OCI-LY1 (cell line): ENCODE measurements at regions not wholly inside any gene's neighbourhood (a gene's known extent, or its start where the extent isn't known, plus 50 kb on each side); places are given as distances from the start of the nearest gene placed in this dataset.

Source experiments
- H2AFZ ChIP-seq: fragments of 200-600 bp; sonication (generic), shearing (Covaris generic); 2 replicates; pipeline ENCODE4 v1.6.0; 2014; ENCODE audit warnings: antibody characterized with exemption, mild to moderate bottlenecking, low read length
- H3F3A ChIP-seq: fragments of 200-600 bp; sonication (generic), shearing (Covaris generic); 2 replicates; pipeline ENCODE4 v1.6.0; 2014; ENCODE audit warnings: mild to moderate bottlenecking, antibody characterized with exemption, low read length, moderate library complexity; ENCODE audit not compliant: insufficient read depth
- H3K27ac ChIP-seq: fragments of 200-600 bp; sonication (generic); 2 replicates; pipeline ENCODE4 v1.5.1; 2014; ENCODE audit warnings: low read length, mixed run types, mild to moderate bottlenecking, low read depth; ENCODE audit not compliant: poor library complexity, severe bottlenecking
- H3K27me3 ChIP-seq: fragments of 200-600 bp; sonication (generic); 2 replicates; pipeline ENCODE4 v1.6.0; 2014; ENCODE audit warnings: antibody characterized with exemption, mild to moderate bottlenecking, low read length, moderate library complexity; ENCODE audit not compliant: insufficient read depth
- H3K36me3 ChIP-seq: fragments of 200-600 bp; sonication (generic); 2 replicates; pipeline ENCODE4 v1.6.1; 2014; ENCODE audit warnings: mild to moderate bottlenecking, antibody characterized with exemption, low read length, moderate library complexity, mixed read lengths; ENCODE audit not compliant: insufficient read depth
- H3K4me1 ChIP-seq: fragments of 200-600 bp; sonication (generic); 2 replicates; pipeline ENCODE4 v1.5.1; 2014; ENCODE audit warnings: mild to moderate bottlenecking, low read length, moderate library complexity; ENCODE audit not compliant: insufficient read depth, severe bottlenecking
- H3K4me2 ChIP-seq: fragments of 200-600 bp; sonication (generic), shearing (Covaris generic); 2 replicates; pipeline ENCODE4 v1.6.1; 2014; ENCODE audit warnings: low read length
- H3K4me3 ChIP-seq: fragments of 200-600 bp; sonication (generic); 2 replicates; pipeline ENCODE4 v1.5.1; 2014; ENCODE audit warnings: low read length, low read depth, mild to moderate bottlenecking, mixed read lengths; ENCODE audit not compliant: poor library complexity, severe bottlenecking
- H3K79me2 ChIP-seq: fragments of 200-600 bp; shearing (Covaris generic); 2 replicates; pipeline ENCODE4 v1.6.1; 2016; ENCODE audit warnings: mixed run types, low read length, mixed read lengths; ENCODE audit not compliant: insufficient read depth
- H3K9ac ChIP-seq: fragments of 200-600 bp; sonication (generic), shearing (Covaris generic); 2 replicates; pipeline ENCODE4 v1.6.1; 2014; ENCODE audit warnings: mild to moderate bottlenecking, low read length, mixed read lengths
- H3K9me2 ChIP-seq: fragments of 200-600 bp; sonication (generic), shearing (Covaris generic); 2 replicates; pipeline ENCODE4 v1.6.1; 2014; ENCODE audit warnings: low read depth, mild to moderate bottlenecking, low read length, mixed read lengths
- H3K9me3 ChIP-seq: fragments of 200-600 bp; shearing (Covaris generic); 2 replicates; pipeline ENCODE4 v1.6.1; 2014; ENCODE audit warnings: low read length, mixed read lengths
- H4K20me1 ChIP-seq: fragments of 200-600 bp; sonication (generic), shearing (Covaris generic); 2 replicates; pipeline ENCODE4 v1.6.0; 2016; ENCODE audit warnings: mild to moderate bottlenecking, low read length; ENCODE audit not compliant: insufficient read depth
- EZH2 ChIP-seq: fragments of 200-600 bp; sonication (generic), shearing (Covaris generic); IDR thresholded peaks from 2 replicates; pipeline ENCODE4 v1.8.0; 2017; ENCODE audit warnings: borderline replicate concordance, mixed run types, mild to moderate bottlenecking, antibody characterized with exemption, low read length, moderate library complexity, mixed read lengths
- TF ChIP-seq, protein P1 (sequence below): fragments of 200-600 bp; sonication (generic), shearing (Covaris generic); IDR thresholded peaks from 2 replicates; pipeline ENCODE4 v1.5.1; 2017; ENCODE audit warnings: mild to moderate bottlenecking, antibody characterized with exemption, low read length, moderate library complexity, mixed read lengths

DNA sequence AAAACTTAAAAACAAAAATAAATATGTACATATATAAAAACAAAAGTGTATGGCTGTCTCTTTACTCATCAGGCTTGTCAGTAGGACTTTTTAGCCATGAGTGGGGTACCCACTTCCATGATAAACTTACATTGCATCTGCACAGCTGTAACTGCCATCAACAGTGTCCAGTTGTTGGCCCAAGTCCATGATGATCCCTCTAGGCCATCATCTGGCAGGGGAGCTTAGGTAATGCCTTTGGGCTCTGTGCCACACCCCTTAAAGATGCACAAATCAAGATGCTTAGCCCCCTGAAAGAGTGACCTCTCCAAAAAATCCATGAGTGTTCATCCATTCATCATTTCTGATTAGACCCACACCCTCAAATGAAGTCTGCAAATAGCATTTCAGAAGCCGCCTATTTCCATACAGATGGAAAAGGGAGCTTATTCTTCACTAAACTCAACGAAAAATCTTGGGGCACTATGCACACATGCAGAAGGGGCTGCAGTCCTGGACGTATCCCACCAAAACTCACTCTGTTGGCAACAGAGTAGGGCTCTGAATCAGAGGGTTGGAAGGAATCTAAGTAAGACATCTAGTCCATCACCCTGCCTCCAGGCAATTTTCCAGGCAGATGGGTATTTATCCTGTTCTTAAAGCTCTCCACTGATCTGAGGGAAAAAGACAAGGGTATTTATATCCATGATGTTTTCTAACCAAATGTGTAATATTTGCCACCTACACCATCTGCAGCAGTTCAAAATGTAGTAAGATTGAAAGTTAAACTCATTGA lies 691.0 kb downstream of the ZEB2 start:
- H3K9me3 ChIP-seq, result no peaks in the 10 kb centered on the region
- no peaks in the 10 kb centered on the region for H3K36me3 ChIP-seq
- no peaks in the 10 kb centered on the region for H3K9me2 ChIP-seq
- H3K79me2 ChIP-seq, result no peaks in the 10 kb centered on the region
- no peak overlapping the region for H3K4me2 ChIP-seq
- no peaks in the 10 kb centered on the region for H3K27me3 ChIP-seq
- H3F3A ChIP-seq, result no peaks in the 10 kb centered on the region
- TF ChIP-seq, protein P1, sequence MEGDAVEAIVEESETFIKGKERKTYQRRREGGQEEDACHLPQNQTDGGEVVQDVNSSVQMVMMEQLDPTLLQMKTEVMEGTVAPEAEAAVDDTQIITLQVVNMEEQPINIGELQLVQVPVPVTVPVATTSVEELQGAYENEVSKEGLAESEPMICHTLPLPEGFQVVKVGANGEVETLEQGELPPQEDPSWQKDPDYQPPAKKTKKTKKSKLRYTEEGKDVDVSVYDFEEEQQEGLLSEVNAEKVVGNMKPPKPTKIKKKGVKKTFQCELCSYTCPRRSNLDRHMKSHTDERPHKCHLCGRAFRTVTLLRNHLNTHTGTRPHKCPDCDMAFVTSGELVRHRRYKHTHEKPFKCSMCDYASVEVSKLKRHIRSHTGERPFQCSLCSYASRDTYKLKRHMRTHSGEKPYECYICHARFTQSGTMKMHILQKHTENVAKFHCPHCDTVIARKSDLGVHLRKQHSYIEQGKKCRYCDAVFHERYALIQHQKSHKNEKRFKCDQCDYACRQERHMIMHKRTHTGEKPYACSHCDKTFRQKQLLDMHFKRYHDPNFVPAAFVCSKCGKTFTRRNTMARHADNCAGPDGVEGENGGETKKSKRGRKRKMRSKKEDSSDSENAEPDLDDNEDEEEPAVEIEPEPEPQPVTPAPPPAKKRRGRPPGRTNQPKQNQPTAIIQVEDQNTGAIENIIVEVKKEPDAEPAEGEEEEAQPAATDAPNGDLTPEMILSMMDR, result no peak
- TF ChIP-seq EZH2, result no peak
- no peaks in the 10 kb centered on the region for H3K4me1 ChIP-seq
- H3K9ac ChIP-seq, result no peak overlapping the region
- H4K20me1 ChIP-seq, result no peaks in the 10 kb centered on the region
- no peak overlapping the region for H3K27ac ChIP-seq
- no peak overlapping the region for H3K4me3 ChIP-seq
- H2AFZ ChIP-seq, result no peak overlapping the region

DNA sequence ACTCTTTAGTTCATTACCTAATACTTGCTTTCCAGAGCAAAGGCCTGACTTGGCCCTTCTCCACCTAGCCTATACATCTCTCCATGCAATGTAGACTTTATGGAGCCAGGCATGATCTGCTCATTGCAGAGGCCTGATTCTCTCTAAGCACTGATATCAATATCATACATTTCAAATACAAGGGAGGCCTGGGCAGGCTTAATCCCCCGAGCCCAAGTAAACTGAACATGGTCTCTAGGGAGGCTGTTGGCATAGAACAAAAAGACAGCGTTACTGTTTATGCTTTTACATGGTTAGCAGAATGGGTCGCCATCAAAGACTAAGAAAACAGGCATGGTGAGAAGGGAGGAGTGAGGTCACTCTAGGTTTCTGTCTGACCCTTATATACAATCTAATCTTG lies 695.1 kb downstream of the ZEB2 start:
- H3K4me1 ChIP-seq, result peaks cover 15% of the 10 kb centered on the region
- H3K4me3 ChIP-seq, result no peak overlapping the region
- no peaks in the 10 kb centered on the region for H3K27me3 ChIP-seq
- H3K9me3 ChIP-seq, result no peaks in the 10 kb centered on the region
- H3K27ac ChIP-seq, result no peak overlapping the region
- no peak overlapping the region for H2AFZ ChIP-seq
- no peak overlapping the region for H3K9ac ChIP-seq
- H3K36me3 ChIP-seq, result no peaks in the 10 kb centered on the region
- H3K79me2 ChIP-seq, result no peaks in the 10 kb centered on the region
- H3F3A ChIP-seq, result no peaks in the 10 kb centered on the region
- TF ChIP-seq EZH2, result no peak
- TF ChIP-seq, protein P1, result no peak
- H3K9me2 ChIP-seq, result no peaks in the 10 kb centered on the region
- H4K20me1 ChIP-seq, result no peaks in the 10 kb centered on the region
- no peak overlapping the region for H3K4me2 ChIP-seq

DNA sequence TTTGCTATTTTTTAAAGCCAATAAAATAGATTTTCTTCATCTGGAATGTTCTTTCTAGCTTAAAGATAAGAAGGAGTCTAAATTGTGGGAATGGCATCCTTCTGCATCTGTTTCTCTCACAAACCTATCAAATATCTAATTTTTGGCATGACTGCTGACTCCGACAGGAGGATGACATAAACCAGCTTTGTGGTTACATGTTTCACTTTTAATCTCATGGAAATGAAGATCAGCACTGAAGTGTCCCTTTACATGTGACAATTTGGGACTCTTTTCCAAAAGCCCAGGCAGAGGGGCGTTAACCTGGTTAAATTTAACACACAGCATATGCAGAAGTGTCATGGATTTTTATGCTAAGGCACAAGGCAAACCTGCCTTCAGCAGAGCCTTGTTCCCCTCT lies 694.7 kb downstream of the ARHGAP15 start:
- H3K4me1 ChIP-seq, result peaks cover 23% of the 10 kb centered on the region
- no peak overlapping the region for H2AFZ ChIP-seq
- H3F3A ChIP-seq, result no peaks in the 10 kb centered on the region
- H3K27ac ChIP-seq, result no peak overlapping the region
- no peak overlapping the region for H3K9ac ChIP-seq
- H3K9me3 ChIP-seq, result no peaks in the 10 kb centered on the region
- no peaks in the 10 kb centered on the region for H3K79me2 ChIP-seq
- H3K27me3 ChIP-seq, result no peaks in the 10 kb centered on the region
- H3K4me2 ChIP-seq, result no peak overlapping the region
- H3K36me3 ChIP-seq, result no peaks in the 10 kb centered on the region
- H4K20me1 ChIP-seq, result no peaks in the 10 kb centered on the region
- H3K9me2 ChIP-seq, result no peaks in the 10 kb centered on the region
- H3K4me3 ChIP-seq, result no peak overlapping the region
- no peak for TF ChIP-seq EZH2
- TF ChIP-seq, protein P1, result no peak
